HEK293T (cell line): ENCODE measurements at regions not wholly inside any gene's neighbourhood (a gene's known extent, or its start where the extent isn't known, plus 50 kb on each side); places are given as distances from the start of the nearest gene placed in this dataset.

Experiments
- BHLHE40 ChIP-seq: fragments of 450-650 bp; IDR thresholded peaks from 2 replicates; pipeline ENCODE4 v1.6.1; 2016; ENCODE audit warnings: mild to moderate bottlenecking, moderate library complexity, borderline replicate concordance
- FOXA1 ChIP-seq: fragments of 450-650 bp; IDR thresholded peaks from 2 replicates; pipeline ENCODE4 v1.6.1; 2016; ENCODE audit warnings: mild to moderate bottlenecking
- HDGF ChIP-seq: fragments of 450-650 bp; IDR thresholded peaks from 2 replicates; pipeline ENCODE4 v1.6.1; 2017; ENCODE audit warnings: antibody characterized with exemption, borderline replicate concordance
- SUZ12 ChIP-seq: fragments of 450-650 bp; IDR thresholded peaks from 2 replicates; pipeline ENCODE4 v1.6.1; 2016; ENCODE audit warnings: mild to moderate bottlenecking

DNA sequence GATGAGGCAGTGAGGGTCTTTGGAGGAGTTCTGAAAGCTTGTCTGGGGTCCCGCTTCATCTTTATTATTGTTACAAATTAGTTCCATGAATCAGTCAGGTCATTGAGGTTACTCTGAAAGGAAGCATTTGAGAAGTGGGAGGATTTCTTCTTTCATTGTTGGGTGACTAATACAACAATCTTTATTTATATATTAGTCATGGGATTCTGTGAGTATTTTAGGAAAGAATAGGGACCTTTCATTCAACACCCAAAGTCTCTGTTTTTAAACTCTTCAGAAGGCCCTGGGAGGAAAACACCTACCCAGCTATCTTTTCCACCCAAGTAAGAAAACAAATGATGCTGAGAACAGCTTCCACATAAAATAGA is 98.3 kb downstream of the SOD2 start:
- TF ChIP-seq HDGF (no peak), BHLHE40 (no peak), SUZ12 (no peak), FOXA1 (no peak)
